ENCODE measurements at regions not wholly inside any gene's neighbourhood (a gene's known extent, or its start where the extent isn't known, plus 50 kb on each side); places are given as distances from the start of the nearest gene placed in this dataset.

GRCh38 chr6:84521511-84521910 lies 242.9 kb downstream of the TBX18 start:
- Histone ChIP-seq H3K4me1 (no peaks in the 10 kb centered on the region), H3K36me3 (replicated peaks in 1 of 2; ENCODE audit: insufficient read depth in 1 of 2, low read depth in 2 of 2) (no peaks in the 10 kb centered on the region), H3K9me3 (no peaks in the 10 kb centered on the region), H3K27ac (no peak overlapping the region), H3K27me3 (no peaks in the 10 kb centered on the region), H3K4me3 (no peak overlapping the region)
- WGBS, 2 donors = 5 to 8% methylated on average over 1 of the region's 1 CpG
- no peak for ATAC-seq
- TF ChIP-seq POLR2A (IDR thresholded peaks at IDR 0.05) = no peak
- intact Hi-C loops (cut with DNase I) = no loop called here
- DNase-seq = no peak

- H3K9me3 ChIP-seq = no peaks in the 10 kb centered on the region
- TF ChIP-seq POLR2A (IDR thresholded peaks at IDR 0.05) (no peak), CTCF (IDR thresholded peaks at IDR 0.05) (no peak)
- 26 to 35% methylated on average over 2 of the region's 2 CpGs for WGBS, 2 donors
Measured at GRCh38 chr6:84517741-84518530, 246.5 kb downstream of the TBX18 start.

DNA sequence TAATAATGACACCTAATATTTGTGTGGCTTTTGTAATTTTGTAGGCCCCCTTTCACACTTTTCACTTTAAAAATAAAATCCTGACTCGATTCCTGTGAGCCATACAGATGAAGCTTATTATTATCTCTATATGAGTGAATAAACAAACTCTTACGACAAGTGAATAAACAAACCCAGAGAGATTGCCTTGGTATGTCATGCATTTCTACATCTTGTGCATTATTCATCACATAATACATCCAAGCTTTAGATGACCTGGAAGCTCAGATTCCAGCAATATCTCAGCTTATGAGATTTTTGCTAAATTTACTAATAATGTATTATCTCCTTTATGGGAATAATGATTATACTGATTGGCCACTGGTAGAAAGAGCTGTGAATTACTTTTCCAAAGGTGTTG lies 248.2 kb downstream of the TBX18 start:
- Histone ChIP-seq H3K27ac (no peak overlapping the region), H3K4me3 (no peak overlapping the region), H3K4me1 (no peaks in the 10 kb centered on the region), H3K9me3 (no peaks in the 10 kb centered on the region), H3K36me3 (replicated peaks in 1 of 2; ENCODE audit: insufficient read depth in 1 of 2, low read depth in 2 of 2) (no peaks in the 10 kb centered on the region), H3K27me3 (no peaks in the 10 kb centered on the region)
- 27 to 35% methylated on average over 2 of the region's 2 CpGs for WGBS, 2 donors
- DNase-seq (no peak), ATAC-seq (no peak)
- TF ChIP-seq POLR2A (IDR thresholded peaks at IDR 0.05) (no peak), CTCF (IDR thresholded peaks at IDR 0.05) (no peak)
- intact Hi-C loops (cut with DNase I) = no loop called here

More at GRCh38 chr6:84517741-84518530, 246.5 kb downstream of the TBX18 start:
- H3K4me1 ChIP-seq = no peaks in the 10 kb centered on the region
- ATAC-seq = no peak
- no peak overlapping the region for H3K27ac ChIP-seq
- no peaks in the 10 kb centered on the region for H3K27me3 ChIP-seq
- intact Hi-C loops (cut with DNase I) = no loop called here
- DNase-seq = no peak
- H3K4me3 ChIP-seq = no peak overlapping the region
- no peaks in the 10 kb centered on the region for H3K36me3 ChIP-seq (replicated peaks in 1 of 2; ENCODE audit: insufficient read depth in 1 of 2, low read depth in 2 of 2)

DNA sequence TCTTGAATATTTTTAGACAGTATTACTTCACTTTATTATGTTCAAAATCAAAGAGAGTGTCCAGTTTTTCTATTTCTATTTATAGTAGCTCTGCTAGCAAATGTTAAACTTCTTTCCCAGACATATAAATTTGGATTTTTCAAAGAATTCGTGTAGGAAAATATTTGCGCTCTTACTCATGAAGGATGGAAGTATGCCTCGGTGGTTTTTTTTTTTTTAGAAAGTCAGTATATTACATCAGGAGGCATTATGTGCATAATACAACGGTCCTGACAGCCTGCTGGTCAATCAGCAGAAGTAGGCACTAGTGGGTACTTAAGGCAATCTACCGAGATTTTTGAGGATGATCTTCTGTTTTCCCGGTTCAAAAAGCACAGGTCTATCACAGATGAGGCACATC lies 249.3 kb downstream of the TBX18 start:
- ATAC-seq (no peak), DNase-seq (no peak)
- no peaks in the 10 kb centered on the region for H3K36me3 ChIP-seq (replicated peaks in 1 of 2; ENCODE audit: insufficient read depth in 1 of 2, low read depth in 2 of 2)
- H3K27me3 ChIP-seq = no peaks in the 10 kb centered on the region
- no peak overlapping the region for H3K27ac ChIP-seq
- no peaks in the 10 kb centered on the region for H3K4me1 ChIP-seq
- WGBS, 2 donors = 52 to 64% methylated on average over 6 of the region's 6 CpGs
- no peaks in the 10 kb centered on the region for H3K9me3 ChIP-seq
- intact Hi-C loops (cut with DNase I) = no loop called here
- no peak overlapping the region for H3K4me3 ChIP-seq
- TF ChIP-seq CTCF (IDR thresholded peaks at IDR 0.05) = no peak
- TF ChIP-seq POLR2A (IDR thresholded peaks at IDR 0.05) = no peak

DNA sequence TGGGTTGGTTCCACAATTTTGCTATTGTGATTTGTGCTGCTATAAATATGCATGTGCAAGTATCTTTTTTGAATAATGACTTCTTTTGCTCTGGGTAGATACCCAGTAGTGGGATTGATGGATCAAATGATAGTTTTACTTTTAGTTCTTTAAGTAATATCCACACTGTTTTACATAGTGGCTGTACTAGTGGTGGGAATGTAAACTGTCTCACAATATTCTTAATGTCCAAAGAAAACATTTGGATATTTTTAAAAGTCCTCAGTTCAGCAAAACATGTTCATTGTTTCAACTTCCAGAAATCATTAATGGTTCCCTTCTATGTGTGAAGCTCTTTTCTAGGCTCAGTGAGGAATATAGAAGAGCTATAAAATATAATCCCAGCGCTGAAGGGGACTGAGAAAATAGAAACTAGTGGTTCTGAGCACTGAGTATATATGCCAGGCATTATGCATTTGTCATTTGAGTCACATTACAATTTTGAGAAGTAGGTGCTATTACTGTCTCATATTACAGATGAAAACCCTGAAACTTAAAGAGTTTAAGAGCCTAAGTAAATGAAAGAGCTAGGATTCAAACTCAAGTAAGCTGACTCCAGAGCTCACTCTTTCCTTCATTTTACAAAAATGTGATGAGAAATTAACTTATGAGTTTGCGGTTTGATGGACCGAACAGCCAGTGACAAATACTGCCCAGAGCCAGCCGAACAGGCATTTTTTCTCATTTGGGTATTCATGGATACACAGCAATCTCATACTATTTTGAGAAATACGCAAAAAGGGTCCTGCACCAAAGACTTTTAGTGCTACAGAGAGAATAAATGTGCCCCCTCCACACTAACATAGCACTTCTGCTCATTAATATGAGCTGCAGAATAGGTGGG lies 250.1 kb downstream of the TBX18 start:
- Histone ChIP-seq H3K4me3 (no peak overlapping the region), H3K27me3 (no peaks in the 10 kb centered on the region), H3K36me3 (replicated peaks in 1 of 2; ENCODE audit: insufficient read depth in 1 of 2, low read depth in 2 of 2) (no peaks in the 10 kb centered on the region), H3K27ac (no peak overlapping the region), H3K9me3 (no peaks in the 10 kb centered on the region), H3K4me1 (no peaks in the 10 kb centered on the region)
- DNase-seq (no peak), ATAC-seq (no peak)
- intact Hi-C loops (cut with DNase I) = no loop called here
- TF ChIP-seq CTCF (IDR thresholded peaks at IDR 0.05) (no peak), POLR2A (IDR thresholded peaks at IDR 0.05) (no peak)
- 59 to 60% methylated on average over 5 of the region's 5 CpGs for WGBS, 2 donors

All from body of pancreas (tissue), 4 donors.